GM18907 (cell line): ENCODE measurements at regions not wholly inside any gene's neighbourhood (a gene's known extent, or its start where the extent isn't known, plus 50 kb on each side); places are given as distances from the start of the nearest gene placed in this dataset.
"Not testable (repeated sequence)": the region's sequence is repeated elsewhere in the genome, so short reads cannot be mapped to it uniquely, and the experiment has no call there.

Source experiments
- ATAC-seq: cut with Tn5 transposase; IDR thresholded peaks from one replicate; pipeline ENCODE4 v1.9.1; 2021; ENCODE audit warnings: mild to moderate bottlenecking, moderate library complexity; ENCODE audit not compliant: unreplicated experiment

DNA sequence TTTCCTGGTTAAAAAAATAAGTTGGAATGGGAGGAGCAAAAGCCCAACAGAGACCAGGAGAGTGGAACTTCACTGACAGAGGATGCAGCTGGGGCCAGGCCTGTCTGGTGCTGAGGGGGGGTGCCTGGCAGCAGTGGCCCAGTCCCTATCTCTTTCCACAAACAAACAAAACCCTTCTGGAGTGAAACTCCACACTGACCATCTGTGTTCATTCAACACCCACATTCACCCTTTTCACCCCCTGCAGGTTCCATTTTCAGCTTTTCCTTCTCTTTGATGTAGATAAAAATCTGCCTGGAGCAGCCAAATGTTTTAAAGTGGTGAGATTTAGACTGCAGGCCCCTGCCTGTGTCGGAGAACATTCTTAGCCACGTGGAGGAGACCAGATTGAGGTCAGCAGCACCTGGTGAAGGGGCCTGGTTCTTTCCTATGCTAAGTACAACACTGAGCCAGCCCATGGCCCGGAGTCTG, 161.4 kb upstream of the CDH11 start:
- ATAC-seq: no peak

DNA sequence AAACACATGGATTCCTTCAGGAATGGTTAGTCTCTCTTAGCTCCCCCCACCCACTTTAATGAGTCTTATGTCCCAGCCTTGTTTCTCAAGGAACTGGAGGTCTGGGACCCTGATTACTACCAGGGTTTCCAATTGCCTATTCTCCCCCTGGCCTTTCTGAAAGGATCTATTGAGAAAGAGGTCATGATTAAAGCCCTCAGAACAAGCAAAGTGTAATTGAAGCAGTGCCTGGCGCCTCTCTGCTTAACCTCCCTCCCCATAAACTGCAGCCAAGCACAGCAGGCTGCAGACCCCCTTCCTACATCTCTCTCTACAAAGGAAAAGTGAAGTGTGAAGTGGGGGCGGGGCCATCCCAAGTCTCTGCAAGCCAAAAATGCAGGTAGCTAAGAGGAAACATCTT, 159.7 kb upstream of the CDH11 start:
- ATAC-seq: no peak

DNA sequence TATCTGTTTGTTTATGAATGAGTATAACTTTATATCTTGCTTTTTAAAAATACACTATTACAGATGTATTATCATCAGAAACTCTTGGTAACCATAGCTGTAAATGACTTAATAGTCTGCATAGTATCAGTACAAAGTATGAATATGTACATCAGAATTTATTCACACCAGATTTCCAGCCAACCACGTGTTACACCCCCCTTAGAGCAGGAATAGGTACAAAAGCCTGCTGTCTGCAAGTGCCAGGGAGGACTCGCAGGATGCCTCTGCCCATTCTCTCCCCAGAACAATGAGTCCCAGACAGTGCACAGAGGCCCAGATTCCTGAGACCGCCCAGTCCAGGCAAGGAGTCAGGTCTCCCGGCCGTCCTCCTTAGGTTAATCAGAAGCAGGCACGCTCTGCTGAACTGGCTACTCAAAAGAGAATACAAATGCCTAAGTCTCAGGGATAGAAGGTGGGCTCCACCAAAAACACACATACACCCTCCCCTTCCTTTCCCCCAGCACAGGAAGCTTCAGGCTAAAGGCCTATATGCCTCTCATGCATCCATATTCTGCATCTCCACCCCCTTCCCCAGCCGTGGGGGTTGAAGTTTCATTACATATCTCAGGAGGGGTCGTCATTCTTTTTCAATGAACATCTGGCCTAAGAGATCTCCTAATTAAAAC, 159.1 kb upstream of the CDH11 start:
- ATAC-seq: no peak

DNA sequence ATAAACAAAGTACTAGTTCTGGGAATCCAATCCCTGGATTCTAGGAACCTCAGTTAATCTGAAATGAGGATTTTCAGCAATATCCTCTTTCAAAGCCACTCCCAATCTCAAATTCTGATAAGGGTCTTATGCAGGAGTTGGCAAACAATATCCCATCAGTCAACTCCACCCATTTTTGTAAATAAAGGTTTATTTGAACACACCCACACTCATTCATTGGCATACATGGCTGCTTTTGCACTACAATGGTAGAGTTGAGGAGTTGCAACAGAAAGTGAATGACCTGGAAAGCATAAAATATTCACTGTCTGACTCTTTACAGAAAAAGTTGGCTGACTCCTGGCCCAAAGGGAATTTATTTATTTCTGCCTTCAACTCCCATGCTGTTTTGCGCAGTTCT, 157.7 kb upstream of the CDH11 start:
- ATAC-seq: no peak

DNA sequence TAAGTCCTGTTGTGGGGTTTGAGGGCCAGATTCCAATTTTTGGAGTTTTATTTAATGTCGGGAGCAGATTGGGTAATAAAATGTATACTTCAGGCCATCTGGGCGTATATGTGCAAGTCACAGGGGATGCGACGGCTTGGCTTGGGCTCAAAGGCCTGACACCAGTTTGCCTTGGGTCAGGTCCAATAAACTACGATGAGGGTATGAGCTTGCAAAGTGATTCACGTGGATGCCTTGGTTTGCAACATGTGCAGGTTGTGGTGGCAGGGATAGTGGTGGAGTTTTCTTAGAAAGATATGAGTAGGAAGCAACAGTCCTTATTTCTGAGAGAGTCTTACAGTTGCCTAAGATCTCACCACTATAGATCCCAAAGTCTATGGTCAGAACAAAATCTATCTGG, 157.0 kb upstream of the CDH11 start:
- ATAC-seq: no peak

DNA sequence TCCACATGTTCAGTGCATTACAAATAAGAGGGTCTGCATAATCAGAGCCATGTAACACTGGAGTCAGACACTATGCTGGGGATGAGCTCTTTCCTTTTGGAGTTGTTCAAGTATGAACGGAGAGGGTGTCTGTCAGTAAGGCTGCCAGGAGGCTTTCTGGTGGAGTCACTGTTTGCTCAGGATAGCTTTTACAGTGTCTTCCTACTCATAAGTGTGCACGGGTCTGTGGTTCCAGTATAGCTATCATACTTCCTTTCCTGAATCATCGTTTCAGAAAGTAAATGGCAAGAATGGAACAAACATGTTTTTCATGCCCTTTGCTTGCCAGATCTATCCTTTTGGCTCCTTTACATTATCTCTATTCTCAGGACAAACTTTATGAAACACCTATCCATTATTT, 152.7 kb upstream of the CDH11 start:
- ATAC-seq: no peak

DNA sequence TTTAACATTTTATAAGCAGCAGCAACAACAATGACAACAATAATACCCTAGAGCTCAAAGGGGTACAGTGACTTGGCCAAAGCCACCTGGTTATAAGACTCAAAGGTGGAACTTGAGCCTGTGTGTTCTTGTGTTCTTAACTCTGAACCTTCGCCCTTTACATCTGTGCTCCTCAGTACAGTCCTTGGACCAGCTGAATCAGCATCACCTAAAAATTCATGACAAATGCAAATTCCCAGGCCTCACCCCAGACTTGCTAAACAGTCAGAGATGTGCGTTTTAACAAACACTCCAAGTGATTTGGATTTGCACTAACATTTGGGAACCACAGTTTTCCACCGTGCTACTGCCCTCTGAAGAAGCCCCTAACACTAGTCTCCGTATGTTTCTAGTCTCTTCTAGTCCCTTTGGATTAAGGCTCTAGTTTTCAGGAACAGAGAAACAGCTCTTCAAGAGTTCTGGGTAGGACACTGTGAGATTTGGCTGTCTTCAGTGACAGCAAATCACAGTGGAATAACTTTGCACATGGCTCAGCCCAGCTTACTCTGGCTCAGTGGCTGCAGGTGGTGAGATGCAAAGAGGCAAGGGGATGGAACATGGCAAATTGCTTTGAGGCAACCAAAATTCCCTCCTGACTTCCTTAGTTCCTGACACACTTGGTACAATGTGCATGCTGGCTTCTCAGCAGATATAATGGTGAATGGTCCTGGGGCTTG, 151.0 kb upstream of the CDH11 start:
- ATAC-seq: no peak

DNA sequence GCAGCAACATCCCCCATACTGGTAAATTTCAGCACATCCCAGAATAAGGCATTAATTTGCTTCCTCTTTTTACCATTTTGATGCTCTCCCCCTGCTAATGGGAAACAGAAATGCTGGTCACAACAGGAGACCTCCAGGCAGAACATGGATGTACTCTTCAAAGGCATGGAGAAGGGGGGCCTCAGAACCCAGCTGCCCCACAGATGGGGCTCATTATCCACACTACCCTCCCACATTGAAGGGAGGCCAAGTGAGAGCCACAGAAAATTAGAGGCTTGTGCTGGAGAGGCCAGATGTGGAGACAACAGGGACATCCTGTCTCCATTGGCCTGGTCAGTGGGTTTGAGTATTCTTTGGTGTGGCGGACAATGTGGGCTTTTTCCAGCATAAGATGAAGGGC, 150.1 kb upstream of the CDH11 start:
- no peak for ATAC-seq

DNA sequence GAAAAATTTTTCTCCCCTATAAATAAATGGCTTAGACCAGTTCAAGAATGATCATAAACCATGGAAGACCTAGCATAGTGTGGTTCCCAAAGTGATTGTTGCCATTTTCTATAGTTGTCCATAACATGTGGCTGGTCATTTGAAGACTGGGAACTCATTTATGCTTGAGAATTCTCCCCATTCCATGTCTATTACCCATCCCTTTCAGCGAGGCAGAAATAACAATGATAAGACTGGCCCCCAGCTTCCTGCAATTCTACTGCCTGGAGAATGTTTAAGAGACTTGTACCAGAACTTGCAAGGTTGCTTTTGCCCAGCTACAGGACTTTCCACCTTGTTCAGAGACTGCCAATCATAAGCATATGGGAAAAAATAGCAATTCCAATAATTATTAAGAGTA, 146.5 kb upstream of the CDH11 start:
- ATAC-seq: no peak

DNA sequence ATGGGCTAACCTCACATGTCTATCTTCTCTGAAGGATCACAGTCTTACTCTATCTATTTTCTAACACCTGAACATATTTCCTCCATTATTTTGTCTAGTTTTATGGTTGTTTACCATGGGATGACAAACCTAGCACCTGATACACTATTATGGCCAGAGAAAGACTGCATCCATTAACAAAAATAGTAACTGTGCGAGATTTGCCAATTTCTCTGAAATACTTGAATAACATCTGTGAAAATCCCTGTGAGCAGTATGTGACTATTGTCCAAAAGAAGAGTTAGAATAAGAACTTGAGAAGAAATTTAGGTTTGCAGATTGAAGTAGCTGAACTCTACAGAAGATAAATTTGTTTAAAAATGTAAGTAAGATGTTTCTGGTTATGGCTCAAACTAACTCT, 142.0 kb upstream of the CDH11 start:
- ATAC-seq: no peak

DNA sequence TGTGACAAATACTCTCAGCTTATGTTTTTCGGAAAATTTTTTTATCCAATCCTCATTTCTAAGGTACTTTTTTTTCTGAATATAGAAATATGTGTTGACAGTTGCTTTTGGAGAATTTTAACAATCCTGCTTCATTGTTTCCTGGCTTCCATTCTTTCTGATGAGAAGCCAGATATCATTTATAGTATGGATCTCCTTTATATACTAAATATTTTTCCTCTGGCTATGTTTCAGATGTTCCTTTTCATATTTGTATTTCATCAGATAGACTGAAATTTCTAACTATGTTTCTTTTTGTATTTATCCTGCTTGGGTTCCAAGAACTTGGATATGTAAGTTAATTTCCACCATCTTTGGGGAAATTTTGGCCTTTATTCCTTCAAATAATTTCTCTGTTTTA, 138.9 kb upstream of the CDH11 start:
- ATAC-seq: no peak

DNA sequence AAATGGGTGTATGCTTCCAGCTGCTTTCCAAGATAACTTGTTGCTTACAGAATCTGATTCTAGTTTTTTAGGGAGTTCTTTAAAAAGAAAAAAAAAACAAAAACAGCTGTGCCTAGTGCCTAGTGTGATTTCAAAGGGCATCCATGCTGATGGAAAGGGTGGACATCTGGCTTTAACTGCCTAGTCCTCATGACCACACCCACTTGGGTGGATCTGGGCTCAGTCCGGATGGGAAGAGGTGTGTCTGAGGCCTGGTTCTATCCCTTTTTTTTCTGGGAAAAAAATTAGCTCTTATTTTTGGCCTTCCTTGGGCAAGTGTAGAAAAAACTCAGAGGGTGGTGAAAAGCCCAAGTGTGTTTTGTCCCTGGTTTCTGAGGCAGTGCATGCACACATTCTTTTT, 132.3 kb upstream of the CDH11 start:
- ATAC-seq: no peak

DNA sequence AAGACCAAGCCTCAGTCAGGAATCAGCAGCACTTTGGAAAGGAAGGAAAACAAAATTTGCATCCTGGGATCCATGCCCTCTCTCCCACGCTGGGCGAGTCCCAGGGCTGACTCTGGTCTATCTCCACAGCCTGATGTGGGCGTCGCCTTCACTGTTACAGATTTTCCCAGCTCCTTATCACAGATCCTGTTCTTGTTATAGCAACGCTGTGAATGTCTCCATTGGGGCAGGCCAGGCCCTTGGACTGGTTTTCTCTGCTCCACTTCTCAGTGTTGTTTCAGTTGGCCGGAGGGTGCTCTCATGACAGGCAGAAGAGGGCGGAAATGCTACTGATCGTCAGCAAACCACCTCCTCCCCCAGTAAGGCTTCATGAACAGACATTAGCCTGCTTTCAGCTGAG, 127.9 kb upstream of the CDH11 start:
- no peak for ATAC-seq

DNA sequence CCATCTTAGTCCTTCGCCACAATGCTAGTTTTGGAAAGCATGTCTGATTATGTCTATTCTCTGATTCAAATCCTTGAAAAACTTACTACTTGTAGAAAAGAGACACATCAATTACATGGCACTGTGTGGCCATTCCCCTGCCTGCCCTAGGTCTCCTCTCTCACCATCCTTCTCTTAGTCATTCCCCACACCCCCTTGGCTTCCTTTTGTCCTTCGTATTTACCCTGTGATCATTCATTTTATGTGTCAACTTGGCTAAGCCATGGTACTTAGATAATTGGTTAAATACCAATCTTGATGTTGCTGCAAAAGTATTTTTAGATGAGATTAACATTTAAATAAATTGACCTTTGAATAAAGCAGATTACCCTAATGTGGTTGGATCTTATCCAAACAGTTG, 122.9 kb upstream of the CDH11 start:
- no peak for ATAC-seq

DNA sequence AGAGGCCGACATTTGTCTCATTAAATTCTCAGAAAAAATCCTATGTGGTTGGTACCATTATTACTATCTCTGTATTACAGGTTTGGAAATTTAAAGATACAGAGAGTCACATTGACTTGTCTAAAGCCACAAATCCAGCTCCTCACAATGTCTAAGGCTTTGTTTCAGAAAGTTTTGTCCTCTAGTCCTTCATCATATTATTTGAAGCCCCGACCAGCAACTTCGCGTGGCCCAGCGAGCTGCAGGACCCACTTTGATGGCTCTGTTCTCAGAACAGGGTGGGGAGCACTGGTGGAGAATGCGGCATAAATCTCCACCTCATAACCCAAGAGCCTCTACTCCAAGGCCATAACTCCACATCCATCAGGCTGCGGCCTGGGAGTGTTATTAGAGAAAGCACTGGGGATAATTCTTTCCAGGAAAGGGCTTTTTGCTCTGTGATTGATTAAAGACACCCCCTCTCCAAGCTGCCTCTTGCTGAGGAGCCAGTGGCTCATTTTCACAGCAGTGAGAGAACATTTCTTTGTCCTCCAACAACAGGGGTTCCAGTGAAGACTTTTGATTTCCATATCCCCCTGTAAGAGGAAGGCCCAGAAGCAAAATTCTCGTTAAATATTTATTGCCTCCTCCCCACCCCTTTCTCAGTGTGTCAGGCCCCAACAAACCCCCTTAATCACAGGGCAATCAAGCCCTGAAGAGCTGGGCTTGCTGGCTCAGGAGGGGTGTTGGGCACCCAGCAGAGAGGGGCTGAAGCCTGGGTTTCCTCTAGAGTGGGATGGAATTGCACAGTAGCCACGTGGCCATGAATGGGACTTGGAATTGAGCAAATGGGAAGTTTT, 113.7 kb upstream of the CDH11 start:
- ATAC-seq: no peak

DNA sequence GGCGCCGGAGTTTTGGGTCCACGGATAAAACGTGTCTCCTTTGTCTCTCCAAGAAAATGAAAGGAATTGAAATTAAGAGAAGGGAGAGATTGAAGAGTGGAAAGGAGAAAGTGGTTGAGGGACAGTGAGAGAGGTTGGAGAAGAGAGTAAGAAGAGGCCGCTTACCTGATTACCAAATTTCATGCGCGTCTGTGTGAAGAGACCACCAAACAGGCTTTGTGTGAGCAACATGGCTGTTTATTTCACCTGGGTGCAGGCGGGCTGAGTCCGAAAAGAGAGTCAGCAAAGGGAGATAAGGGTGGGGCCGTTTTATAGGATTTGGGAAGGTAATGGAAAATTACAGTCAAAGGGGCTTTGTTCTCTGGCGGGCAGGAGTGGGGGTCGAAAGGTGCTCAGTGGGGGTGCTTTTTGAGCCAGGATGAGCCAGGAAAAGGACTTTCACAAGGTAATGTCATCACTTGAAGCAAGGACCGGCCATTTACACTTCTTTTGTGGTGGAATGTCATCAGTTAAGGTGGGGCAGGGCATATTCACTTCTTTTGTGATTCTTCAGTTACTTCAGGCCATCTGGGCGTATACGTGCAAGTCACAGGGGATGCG, 113.0 kb upstream of the CDH11 start:
- not testable (repeated sequence) for ATAC-seq

DNA sequence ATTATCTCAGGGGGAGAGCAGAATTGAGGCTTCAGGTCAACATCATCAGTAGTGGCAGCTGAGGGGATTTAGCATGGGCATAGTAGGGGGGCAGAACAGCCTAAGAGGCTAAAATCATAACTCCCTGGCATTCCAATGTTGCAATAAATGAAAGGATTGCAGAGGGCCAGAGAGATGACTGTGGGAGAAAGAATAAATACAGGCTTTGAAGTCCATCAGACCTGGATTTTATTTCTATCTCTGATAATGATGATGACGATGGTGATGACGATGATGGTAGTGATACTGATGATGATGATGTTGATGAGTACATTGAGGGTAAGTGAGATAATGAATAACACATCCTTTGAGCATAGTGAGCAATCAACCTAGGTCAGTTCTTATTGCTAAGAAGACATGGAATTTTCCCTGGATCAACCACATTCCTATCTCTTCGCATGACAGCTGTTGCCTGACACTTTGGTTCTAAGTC, 107.4 kb upstream of the CDH11 start:
- no peak for ATAC-seq

DNA sequence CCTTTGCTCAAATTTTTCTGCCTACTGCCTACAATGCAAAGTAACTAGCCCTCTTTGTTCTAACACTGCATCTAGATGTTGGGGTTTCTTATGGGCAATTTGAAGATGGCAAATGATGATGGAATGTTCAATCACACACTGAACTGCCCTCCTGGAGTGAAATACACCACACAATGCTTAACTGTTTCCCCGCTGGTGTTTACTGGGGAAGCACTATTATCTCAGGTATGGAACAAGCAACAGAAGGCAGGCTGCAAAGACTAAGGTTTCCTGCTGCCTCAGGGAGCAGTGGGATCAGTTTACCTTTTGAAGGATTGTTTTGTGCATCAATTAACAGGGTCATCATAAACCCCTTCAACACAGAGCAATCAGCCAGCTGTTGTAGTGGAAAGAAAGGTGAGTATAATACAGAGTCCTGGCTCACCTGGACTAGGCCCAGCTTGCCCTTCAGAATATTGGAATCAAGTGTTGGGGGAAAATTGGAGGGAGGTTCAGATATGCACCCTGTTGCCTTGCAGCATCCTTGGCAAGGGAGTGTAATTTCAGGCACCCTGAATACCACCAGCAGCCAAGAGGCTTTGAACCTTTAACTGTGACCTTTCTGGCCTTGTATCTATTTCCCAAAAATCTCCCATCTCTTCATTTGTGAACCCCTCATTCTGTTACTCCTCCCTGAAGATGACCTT, 105.4 kb upstream of the CDH11 start:
- ATAC-seq: no peak

DNA sequence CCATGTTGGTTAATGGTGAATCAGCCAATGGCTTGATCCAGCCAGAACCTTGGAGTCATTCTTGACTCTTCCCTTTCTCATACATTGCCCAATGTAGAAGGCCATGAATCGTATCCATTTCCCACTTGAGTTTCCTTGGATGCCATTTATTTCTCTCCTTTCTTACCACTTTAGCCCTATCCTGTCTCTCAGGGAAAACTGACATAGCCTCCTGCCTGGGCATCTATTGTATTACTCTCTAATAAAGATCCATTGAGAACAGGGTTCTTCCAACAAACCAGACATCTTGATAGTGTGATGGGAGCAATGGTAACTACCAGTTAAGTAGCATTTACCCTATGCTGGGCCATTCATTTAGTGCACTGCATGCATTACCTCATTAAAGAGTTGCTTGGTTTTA, 104.2 kb upstream of the CDH11 start:
- no peak for ATAC-seq

DNA sequence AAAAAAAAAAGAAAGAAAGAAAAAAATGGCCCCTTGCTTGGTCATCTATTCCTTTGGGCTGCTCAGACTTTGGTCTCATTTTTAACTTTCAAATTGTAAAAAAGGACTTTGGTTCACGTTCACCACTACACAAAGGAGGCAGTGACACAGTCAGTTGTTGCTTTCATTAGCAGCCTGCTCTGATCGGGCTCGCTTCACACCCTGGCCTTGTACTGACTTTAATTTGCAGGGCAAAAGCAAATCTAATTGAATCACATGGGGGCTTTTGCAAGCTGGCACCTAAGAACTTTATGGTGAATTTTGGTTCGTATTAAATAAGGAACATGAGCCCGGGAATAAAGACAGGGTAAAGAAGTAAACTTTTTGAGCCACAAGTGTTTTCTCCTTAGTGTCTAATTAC, 103.6 kb upstream of the CDH11 start:
- no peak for ATAC-seq

DNA sequence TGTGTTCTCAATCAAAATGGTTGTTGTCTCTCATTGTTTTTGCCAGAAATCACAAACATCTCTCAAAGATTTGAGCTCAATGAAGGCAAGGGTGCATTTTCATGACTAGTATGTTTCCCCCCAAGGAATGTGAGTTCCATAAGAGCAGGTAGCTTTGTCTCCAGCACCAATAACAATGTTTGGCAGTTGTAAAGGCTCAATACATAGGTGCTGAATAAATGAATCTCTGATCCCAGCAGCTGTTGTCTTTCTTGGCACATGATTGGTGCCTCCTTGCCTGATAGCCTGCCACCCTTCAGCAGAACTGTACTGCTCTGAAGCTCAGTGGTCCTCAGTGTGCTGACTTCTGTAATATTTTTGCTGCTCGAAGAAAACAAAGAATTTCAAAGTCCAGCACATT, 103.1 kb upstream of the CDH11 start:
- ATAC-seq: no peak
